Progenitor cell of endocrine pancreas (in vitro differentiated cells): ENCODE measurements at regions not wholly inside any gene's neighbourhood (a gene's known extent, or its start where the extent isn't known, plus 50 kb on each side); places are given as distances from the start of the nearest gene placed in this dataset.

ENCODE experiments used
- DNase-seq: peaks from one replicate; pipeline ENCODE4 v3.0.0; 2021; ENCODE audit warnings: low spot score; ENCODE audit not compliant: unreplicated experiment
- H3K27ac Mint-ChIP-seq: 2 replicates; pipeline ENCODE4 v1.8.0; 2021; ENCODE audit warnings: mild to moderate bottlenecking, moderate library complexity, mixed read lengths
- H3K27me3 Mint-ChIP-seq: 2 replicates; pipeline ENCODE4 v1.8.0; 2021; ENCODE audit warnings: mixed read lengths
- H3K36me3 Mint-ChIP-seq: 2 replicates; pipeline ENCODE4 v1.8.0; 2022; ENCODE audit warnings: mixed read lengths; ENCODE audit not compliant: insufficient read depth
- H3K4me1 Mint-ChIP-seq: 2 replicates; pipeline ENCODE4 v1.8.0; 2021; ENCODE audit warnings: low read depth, mixed read lengths
- H3K4me3 Mint-ChIP-seq: 2 replicates; pipeline ENCODE4 v1.8.0; 2021; ENCODE audit warnings: low read depth, mild to moderate bottlenecking, moderate library complexity, mixed read lengths
- H3K9me3 Mint-ChIP-seq: 2 replicates; pipeline ENCODE4 v1.8.0; 2021; ENCODE audit warnings: low read depth, mixed read lengths
- CTCF ChIP-seq: fragments of 200-600 bp; sonication (generic); IDR thresholded peaks from one replicate; pipeline ENCODE4 v1.5.0; 2021; ENCODE audit warnings: antibody characterized with exemption, mild to moderate bottlenecking; ENCODE audit not compliant: unreplicated experiment

GRCh38 chr1:168414914-168415313, 128.9 kb downstream of the XCL2 start:
- Mint-ChIP-seq H3K4me1 (no peaks in the 10 kb centered on the region), H3K27me3 (no peaks in the 10 kb centered on the region), H3K4me3 (no peak overlapping the region), H3K27ac (no peak overlapping the region), H3K9me3 (no peaks in the 10 kb centered on the region), H3K36me3 (peaks cover 1% of the 10 kb centered on the region)
- TF ChIP-seq CTCF: no peak
- DNase-seq: no peak

GRCh38 chr1:168410464-168410863, 129.8 kb downstream of the TBX19 start:
- no peak for DNase-seq
- Mint-ChIP-seq H3K4me1 (no peaks in the 10 kb centered on the region), H3K4me3 (no peak overlapping the region), H3K27ac (no peak overlapping the region), H3K9me3 (peaks cover 12% of the 10 kb centered on the region), H3K36me3 (peaks cover 1% of the 10 kb centered on the region), H3K27me3 (no peaks in the 10 kb centered on the region)
- no peak for TF ChIP-seq CTCF

GRCh38 chr1:168408884-168409283, 128.2 kb downstream of the TBX19 start:
- Mint-ChIP-seq H3K9me3 (peaks cover 12% of the 10 kb centered on the region), H3K27ac (no peak overlapping the region), H3K4me1 (no peaks in the 10 kb centered on the region), H3K27me3 (no peaks in the 10 kb centered on the region), H3K36me3 (peaks cover 1% of the 10 kb centered on the region), H3K4me3 (no peak overlapping the region)
- no peak for TF ChIP-seq CTCF
- DNase-seq: no peak

GRCh38 chr1:168408539-168408865, 127.8 kb downstream of the TBX19 start:
- H3K9me3 Mint-ChIP-seq: peaks cover 12% of the 10 kb centered on the region
- H3K27ac Mint-ChIP-seq: no peak overlapping the region
- no peaks in the 10 kb centered on the region for H3K27me3 Mint-ChIP-seq
- no peak overlapping the region for H3K4me3 Mint-ChIP-seq
- TF ChIP-seq CTCF: no peak
- H3K36me3 Mint-ChIP-seq: peaks cover 1% of the 10 kb centered on the region
- H3K4me1 Mint-ChIP-seq: no peaks in the 10 kb centered on the region
- DNase-seq: no peak

GRCh38 chr1:168407832-168408538, 127.3 kb downstream of the TBX19 start:
- Mint-ChIP-seq H3K27me3 (no peaks in the 10 kb centered on the region), H3K27ac (no peak overlapping the region), H3K4me1 (no peaks in the 10 kb centered on the region), H3K9me3 (peaks cover 12% of the 10 kb centered on the region), H3K4me3 (no peak overlapping the region), H3K36me3 (peaks cover 1% of the 10 kb centered on the region)
- TF ChIP-seq CTCF: no peak
- no peak for DNase-seq
